NT2/D1 (cell line): ENCODE measurements at regions not wholly inside any gene's neighbourhood (a gene's known extent, or its start where the extent isn't known, plus 50 kb on each side); places are given as distances from the start of the nearest gene placed in this dataset.

Experiments used
- SUZ12 ChIP-seq: IDR thresholded peaks from 2 replicates; pipeline ENCODE4 v1.6.1; 2011; ENCODE audit not compliant: insufficient read length, insufficient read depth; ENCODE audit errors: extremely low read depth
- ZNF274 ChIP-seq: IDR thresholded peaks from 2 replicates; pipeline ENCODE4 v1.6.1; 2011; ENCODE audit warnings: mild to moderate bottlenecking, low read depth, low read length

DNA sequence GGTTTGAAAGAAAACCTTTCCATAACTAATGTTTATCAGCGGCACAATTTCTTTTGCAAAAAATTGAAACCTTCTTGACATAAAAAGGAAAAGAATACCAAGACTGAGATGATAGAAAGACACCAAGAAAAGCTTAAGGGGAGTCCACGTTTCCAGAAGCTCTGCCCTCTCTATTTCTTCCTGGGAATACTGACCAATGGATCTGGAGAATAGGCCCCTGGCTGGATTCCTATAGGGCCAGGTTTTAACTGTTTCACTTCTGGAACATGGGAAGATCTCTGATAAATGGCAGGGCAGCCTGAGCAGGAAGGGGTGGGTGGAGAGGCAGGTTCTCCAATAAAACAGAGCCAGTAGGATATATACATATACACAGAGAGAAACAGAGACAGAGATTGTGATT lies 413.4 kb upstream of the JARID2 start:
- no peak for TF ChIP-seq ZNF274
- TF ChIP-seq SUZ12, result no peak
